ENCODE measurements at regions not wholly inside any gene's neighbourhood (a gene's known extent, or its start where the extent isn't known, plus 50 kb on each side); places are given as distances from the start of the nearest gene placed in this dataset.
"Not testable (repeated sequence)": the region's sequence is repeated elsewhere in the genome, so short reads cannot be mapped to it uniquely, and the experiment has no call there.

DNA sequence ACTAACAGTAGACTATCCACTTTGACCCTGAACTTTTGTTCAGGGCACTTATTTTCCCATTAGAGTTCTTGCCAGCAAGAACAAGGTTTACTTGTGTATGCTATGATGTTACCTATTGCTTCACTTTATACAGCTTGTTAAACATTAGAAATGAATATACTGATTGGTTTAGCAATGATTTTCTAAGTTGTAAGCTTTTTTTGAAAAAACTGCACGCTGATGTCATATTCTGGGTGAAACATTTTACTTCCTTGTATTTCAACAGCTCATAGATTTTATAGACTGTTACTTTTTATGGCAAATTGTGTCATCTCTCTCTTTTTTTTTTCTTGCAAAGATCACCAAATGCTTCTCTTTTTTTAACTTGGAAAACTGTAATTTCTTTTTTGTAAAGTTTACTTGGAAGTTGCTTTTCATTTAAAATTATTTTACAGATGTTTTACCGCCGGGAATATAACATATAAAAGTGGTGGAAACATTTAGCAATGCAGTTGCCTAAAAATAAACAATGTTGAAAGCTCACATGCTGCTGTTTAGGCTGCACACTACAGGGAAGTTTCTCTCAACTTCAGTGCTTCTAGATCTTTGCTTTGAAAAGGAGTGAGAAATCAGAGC lies 215.3 kb upstream of the NFIA start:
- Histone ChIP-seq H3K36me3 (no peaks in the 10 kb centered on the region), H3K9me3 (no peaks in the 10 kb centered on the region), H3K4me3 (no peak overlapping the region), H3K27me3 (peaks cover 3% of the 10 kb centered on the region; the same call in 1 of the 2 replicates)
- DNase-seq: no peak

DNA sequence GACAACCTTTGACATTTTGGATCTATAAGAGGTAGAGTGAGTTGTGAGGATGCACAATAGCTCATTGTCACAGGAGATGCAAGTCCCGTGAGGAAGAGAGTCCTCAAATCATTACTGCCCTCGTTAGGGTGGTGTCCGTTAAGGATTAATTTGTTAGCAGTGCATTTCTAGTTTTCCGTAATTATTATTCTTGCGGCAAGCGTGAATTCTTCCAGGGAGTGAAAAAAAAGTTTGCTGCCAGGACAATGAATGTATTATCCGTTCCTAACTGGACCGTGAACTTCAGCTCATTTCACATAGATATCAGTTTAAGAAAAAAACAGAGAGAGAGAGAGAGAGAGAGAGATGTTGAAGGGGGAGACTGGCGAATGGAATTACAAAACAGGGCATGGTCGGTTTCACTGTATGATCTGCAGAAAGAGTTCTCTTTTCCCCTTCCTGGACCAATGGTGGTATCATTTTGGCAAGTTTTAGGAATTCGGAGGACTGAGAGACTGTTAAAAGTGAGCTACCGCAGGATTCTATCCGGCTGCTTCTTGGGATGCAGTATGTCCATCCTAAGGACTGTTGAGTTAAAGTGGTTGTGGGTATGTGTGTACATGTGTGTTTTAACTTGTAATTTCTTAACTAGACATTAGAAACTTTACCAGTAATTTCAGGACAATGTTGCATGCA lies 216.0 kb upstream of the NFIA start:
- Histone ChIP-seq H3K4me3 (no peak overlapping the region), H3K27me3 (peaks cover 3% of the 10 kb centered on the region; the same call in 1 of the 2 replicates)

DNA sequence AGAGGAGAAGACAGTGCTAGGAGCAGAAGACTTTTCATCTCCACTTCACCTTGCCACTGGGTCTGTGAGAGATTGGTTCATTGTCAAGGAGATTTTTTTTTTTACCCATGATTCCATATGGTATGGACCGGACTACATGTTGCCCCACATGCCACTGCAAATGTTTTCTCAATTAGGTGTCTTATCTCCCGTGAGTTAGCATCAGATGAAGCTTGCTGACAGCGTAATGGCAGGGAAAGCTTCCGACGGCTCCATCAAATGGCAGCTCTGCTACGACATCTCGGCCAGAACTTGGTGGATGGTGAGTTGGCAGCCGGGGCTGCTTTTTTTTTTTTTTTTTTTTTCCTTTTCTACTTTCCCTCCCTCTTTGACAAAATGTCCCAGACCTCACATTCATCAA lies 217.2 kb upstream of the NFIA start:
- Histone ChIP-seq H3K36me3 (no peaks in the 10 kb centered on the region), H3K4me3 (no peak overlapping the region)

More for the DNA sequence above, 216.0 kb upstream of the NFIA start:
- Histone ChIP-seq H3K36me3 (no peaks in the 10 kb centered on the region), H3K9me3 (no peaks in the 10 kb centered on the region)
- no peak for DNase-seq

DNA sequence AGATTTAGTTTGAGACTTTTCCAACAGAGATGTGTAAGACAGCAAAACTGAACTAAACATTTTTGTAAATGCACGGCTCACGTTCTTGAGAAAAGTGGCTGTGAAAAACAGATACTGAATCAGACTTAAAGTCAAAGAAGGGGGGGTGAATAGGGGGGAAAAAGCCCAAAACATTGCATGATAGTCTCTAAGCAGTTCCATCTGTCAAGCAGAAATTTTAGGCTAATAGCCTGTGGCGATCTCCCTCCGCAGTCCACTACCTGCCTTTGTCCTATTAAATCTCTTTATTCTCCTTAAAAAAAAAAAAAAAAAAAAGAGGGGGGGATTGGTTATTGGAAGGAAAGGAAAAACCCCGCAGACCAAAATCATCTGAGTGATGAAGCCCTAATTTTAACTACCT lies 217.6 kb upstream of the NFIA start:
- Histone ChIP-seq H3K36me3 (no peaks in the 10 kb centered on the region), H3K4me3 (no peak overlapping the region), H3K9me3 (no peaks in the 10 kb centered on the region), H3K27me3 (peaks cover 3% of the 10 kb centered on the region; the same call in 1 of the 2 replicates)
- no peak for DNase-seq

More for the DNA sequence above, 217.2 kb upstream of the NFIA start:
- H3K27me3 ChIP-seq: peaks cover 3% of the 10 kb centered on the region; the same call in 1 of the 2 replicates
- no peak for DNase-seq
- no peaks in the 10 kb centered on the region for H3K9me3 ChIP-seq

DNA sequence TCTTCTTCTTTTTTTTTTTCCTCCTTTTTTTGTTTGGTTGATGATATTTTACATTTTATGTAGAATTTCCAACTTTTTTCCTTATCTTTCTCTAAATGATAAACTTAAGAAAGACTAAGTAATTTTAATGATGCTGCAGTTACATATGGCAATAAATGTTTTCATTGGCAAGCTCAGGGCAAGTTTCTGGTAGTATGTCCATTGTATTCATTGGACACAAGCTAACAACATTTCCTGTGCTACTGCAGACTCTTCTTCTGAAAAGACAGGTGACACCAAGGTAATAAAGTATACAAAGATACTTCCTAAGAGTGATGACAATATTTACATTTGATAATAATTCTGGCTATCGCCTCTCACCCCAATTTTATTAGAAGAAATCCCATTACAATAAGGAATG lies 219.2 kb upstream of the NFIA start:
- no peaks in the 10 kb centered on the region for H3K36me3 ChIP-seq
- no peak for DNase-seq
- H3K27me3 ChIP-seq: no peaks in the 10 kb centered on the region; the same call in 1 of the 2 replicates
- H3K4me3 ChIP-seq: no peak overlapping the region
- H3K9me3 ChIP-seq: no peaks in the 10 kb centered on the region

DNA sequence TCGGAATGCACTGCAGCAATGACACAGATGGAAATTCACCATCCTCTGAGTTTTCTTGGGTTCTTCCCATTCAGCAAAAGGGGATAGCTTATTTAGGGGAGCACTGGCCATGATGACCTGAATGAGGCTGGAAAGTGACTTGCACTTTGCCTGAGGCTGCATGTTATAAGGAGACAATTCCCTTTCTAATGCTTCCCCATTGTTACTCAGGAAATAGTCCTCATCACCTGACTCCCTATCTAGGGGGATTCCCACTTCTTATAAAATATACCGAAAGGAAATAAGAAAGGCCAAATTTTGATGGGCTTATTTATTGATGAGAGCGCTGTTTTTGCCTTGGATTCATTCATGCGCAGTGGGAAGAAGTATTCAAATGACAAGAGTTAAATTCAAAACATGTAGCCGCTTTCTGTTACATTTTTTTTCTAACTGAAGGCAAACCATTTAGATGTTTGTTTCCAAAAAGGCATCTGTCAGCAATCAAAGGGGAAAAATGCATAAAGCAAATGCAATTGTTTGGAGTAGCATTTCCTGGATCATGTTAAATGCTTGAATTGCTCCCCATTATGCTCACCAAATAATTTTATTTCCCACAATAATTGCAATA lies 220.3 kb upstream of the NFIA start:
- Histone ChIP-seq H3K27me3 (no peaks in the 10 kb centered on the region), H3K9me3 (no peaks in the 10 kb centered on the region), H3K4me3 (no peak overlapping the region), H3K36me3 (no peaks in the 10 kb centered on the region)
- no peak for DNase-seq

DNA sequence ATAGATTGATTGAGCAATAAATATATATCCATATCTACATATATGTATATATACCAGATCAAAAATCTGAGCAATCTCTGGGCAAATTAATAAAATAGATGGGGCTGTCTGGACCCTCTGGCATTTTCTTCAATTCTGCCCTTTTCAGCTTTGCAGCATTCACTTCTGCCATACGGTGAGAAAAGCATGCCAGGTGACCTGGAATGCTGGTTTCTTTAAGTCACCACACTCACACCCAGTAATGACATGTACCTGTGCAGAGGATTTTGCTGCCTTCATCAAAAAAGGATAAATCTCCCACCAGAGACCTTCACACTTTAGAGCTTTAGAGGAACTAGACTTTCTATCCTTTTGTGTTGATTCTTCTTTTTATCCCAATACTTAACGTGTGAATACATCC lies 223.2 kb upstream of the NFIA start:
- Histone ChIP-seq H3K9me3 (no peaks in the 10 kb centered on the region), H3K36me3 (no peaks in the 10 kb centered on the region), H3K4me3 (no peak overlapping the region), H3K27me3 (no peaks in the 10 kb centered on the region)
- no peak for DNase-seq

DNA sequence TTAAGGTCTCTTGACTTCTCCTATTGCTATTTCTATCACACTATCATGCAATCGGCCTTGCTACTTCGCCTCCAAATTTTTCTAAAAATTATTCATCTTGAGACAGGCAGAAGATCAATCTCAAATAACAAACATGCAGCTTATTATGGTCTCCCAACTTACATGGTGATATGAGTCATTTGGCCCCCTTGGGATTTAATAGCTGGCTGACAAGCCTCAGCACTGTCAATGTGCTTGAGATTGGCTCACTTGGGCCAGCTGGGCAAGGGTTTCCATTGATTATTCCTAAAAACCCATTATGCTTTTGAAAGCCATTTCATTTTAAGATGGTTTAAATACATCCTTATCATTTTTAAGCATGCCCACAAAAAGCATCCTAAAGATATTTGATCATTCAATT lies 224.5 kb upstream of the NFIA start:
- Histone ChIP-seq H3K27me3 (no peaks in the 10 kb centered on the region), H3K36me3 (no peaks in the 10 kb centered on the region), H3K9me3 (no peaks in the 10 kb centered on the region), H3K4me3 (no peak overlapping the region)
- no peak for DNase-seq

DNA sequence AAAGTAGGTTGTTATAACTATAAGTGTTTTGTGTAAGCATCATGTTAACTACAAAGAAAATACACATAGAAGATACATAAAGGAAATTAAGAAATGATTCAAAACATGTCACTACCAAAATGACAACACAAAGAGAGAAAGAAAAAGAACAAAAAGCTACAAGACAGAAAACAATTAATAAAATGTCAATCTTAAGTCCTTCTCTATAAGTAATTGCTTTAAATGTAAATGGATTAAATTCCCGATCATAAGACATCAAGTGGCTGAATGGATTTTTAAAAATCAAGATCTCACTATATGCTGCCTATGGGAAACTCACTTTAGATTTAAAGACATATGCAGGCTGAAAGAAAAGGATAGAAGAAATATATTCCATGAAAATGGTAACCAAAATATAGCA lies 232.3 kb upstream of the NFIA start:
- Histone ChIP-seq H3K36me3 (no peaks in the 10 kb centered on the region), H3K9me3 (no peaks in the 10 kb centered on the region; the same call in 1 of the 2 replicates), H3K4me3 (no peak overlapping the region), H3K27me3 (no peaks in the 10 kb centered on the region)
- DNase-seq: no peak

DNA sequence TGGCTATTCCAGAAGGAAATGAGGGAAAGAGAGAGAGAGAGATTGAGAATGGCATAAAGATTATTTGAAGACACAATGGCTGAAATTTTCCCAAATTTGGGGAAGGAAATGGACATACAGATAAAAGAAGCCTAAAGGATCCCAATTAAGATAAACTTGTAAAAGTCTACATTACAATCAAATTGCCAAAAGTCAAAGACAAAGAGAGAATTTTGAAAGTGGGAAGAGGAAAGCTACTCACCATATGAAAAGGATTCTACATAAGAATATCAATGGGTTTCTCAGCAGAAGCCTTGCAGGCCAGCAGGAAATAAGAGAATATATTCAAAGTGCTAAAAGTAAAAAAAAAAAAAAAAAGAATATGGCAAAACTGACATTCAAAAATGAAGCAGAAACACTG lies 233.0 kb upstream of the NFIA start:
- no peak for DNase-seq
- Histone ChIP-seq H3K36me3 (no peaks in the 10 kb centered on the region), H3K4me3 (no peak overlapping the region), H3K9me3 (no peaks in the 10 kb centered on the region; the same call in 1 of the 2 replicates), H3K27me3 (no peaks in the 10 kb centered on the region)

DNA sequence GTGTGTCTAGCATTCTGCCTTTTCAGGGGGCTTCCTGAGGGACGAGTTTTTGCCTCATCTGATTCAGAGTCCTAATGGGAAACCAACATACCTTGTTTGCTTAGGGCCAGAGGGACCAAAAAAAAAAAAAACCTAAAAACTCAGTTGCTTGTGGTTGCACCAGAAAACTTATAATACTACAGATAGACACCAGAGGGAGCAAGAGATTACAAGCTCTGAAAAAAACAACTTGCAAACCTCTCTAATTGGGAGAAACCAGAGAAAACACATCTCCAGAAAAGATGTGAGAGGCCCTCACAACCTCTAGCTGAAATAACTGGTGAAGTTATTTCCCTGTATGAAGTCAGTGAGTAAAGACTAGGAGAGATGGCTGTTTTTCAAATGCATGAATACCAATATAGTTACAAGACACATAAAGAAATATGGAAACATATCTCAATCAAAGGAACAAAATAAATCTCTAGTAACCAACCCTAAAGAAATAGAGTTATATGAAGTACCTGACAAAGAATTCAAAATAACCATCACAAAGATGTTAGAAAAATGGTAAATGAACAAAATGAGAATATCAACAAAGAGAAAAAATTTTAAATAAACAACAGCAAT lies 233.7 kb upstream of the NFIA start:
- DNase-seq: no peak
- Histone ChIP-seq H3K27me3 (no peaks in the 10 kb centered on the region), H3K9me3 (no peaks in the 10 kb centered on the region; the same call in 1 of the 2 replicates), H3K36me3 (no peaks in the 10 kb centered on the region), H3K4me3 (no peak overlapping the region)

DNA sequence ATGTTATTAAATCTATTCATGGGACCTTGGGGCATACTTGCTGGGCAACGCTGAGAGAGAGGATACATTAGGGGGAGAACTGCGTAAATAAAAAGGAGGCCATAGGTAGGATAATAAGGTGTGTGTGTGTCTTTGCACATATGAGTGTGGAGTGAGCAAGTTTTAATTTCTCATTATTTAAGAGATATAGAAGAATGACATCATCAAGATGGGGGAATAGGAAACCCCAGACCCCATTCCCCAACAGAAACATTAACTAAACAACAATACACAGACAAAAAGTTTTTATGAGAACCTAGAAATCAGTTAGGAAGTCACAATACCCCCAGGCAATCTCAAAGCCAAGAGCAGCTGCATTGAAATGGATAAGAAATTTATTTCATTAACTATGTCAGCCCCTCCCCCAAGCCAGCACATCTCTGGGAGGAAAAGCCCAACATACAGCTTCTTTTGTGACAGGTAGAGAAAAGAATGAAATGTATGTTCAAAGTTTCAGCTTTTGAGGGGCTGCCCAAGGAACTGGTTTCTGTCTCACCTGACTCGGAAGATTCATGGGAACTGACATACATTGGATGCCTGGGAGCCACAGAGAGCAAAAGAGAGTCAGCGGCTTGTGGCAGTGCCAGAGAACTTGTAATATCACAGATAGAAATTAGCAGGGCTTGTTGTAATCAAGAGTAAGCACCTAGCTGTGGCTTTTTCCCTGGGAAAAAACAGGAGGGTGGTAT lies 234.3 kb upstream of the NFIA start:
- Histone ChIP-seq H3K27me3 (no peaks in the 10 kb centered on the region), H3K4me3 (no peak overlapping the region), H3K9me3 (no peaks in the 10 kb centered on the region; the same call in 1 of the 2 replicates), H3K36me3 (no peaks in the 10 kb centered on the region)
- no peak for DNase-seq

DNA sequence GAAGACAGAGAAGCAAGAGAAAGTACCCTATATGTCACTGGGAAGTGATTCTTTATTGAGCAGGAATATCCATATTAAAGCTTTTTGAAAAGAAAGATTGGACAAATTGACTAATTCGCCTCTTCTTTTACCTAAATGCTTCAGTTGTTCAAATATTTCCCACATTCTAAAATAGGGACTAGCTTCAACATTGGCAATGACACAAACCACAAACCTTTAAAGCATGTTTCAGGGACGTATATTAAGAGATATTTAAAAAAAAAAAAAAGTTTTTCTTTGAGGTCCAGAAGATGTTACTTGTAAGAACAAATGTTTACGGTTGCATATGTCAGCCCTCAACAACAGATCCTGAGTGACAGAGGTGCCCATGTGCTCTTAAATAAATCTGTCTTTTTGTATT lies 235.0 kb upstream of the NFIA start:
- Histone ChIP-seq H3K27me3 (no peaks in the 10 kb centered on the region), H3K4me3 (no peak overlapping the region), H3K9me3 (no peaks in the 10 kb centered on the region; the same call in 1 of the 2 replicates), H3K36me3 (no peaks in the 10 kb centered on the region)
- no peak for DNase-seq

DNA sequence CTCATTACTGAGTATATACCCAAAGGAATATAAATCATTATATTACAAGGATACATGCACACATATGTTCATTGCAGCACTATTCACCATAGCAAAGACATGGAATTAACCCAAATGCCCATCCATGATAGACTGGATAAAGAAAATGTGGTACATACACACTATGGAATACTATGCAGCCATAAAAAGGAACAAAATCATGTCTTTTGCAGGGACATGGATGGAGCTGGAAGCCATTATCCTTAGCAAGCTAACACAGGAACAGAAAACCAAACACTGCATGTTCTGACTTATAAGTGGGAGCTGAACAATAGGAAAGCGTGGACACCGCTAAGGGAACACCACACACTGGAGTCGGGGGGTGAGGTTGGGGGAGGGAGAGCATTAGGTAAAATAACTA lies 236.7 kb upstream of the NFIA start:
- not testable (repeated sequence) for H3K27me3 ChIP-seq, H3K36me3 ChIP-seq, DNase-seq, H3K9me3 ChIP-seq, H3K4me3 ChIP-seq

DNA sequence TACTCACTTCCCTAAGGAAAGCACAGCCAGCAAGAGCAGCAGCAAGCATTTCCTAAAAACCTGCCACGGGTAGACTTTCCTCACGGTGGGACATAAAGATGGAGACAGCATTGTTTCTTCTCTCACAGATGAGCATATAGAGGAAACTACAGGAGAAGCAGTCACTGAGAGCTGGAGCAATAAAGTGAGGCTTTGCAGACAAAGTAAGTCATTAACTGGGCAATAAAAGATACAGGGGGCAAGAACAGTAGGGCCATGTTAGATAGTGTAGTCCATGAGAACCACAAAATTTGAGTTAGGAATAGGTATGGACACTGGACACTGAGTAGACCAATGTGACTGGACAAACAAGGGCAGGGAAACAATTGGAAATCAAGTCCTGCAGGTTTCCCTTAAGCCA lies 240.1 kb upstream of the NFIA start:
- Histone ChIP-seq H3K27me3 (no peaks in the 10 kb centered on the region), H3K9me3 (no peaks in the 10 kb centered on the region), H3K4me3 (no peak overlapping the region), H3K36me3 (no peaks in the 10 kb centered on the region)
- DNase-seq: no peak

DNA sequence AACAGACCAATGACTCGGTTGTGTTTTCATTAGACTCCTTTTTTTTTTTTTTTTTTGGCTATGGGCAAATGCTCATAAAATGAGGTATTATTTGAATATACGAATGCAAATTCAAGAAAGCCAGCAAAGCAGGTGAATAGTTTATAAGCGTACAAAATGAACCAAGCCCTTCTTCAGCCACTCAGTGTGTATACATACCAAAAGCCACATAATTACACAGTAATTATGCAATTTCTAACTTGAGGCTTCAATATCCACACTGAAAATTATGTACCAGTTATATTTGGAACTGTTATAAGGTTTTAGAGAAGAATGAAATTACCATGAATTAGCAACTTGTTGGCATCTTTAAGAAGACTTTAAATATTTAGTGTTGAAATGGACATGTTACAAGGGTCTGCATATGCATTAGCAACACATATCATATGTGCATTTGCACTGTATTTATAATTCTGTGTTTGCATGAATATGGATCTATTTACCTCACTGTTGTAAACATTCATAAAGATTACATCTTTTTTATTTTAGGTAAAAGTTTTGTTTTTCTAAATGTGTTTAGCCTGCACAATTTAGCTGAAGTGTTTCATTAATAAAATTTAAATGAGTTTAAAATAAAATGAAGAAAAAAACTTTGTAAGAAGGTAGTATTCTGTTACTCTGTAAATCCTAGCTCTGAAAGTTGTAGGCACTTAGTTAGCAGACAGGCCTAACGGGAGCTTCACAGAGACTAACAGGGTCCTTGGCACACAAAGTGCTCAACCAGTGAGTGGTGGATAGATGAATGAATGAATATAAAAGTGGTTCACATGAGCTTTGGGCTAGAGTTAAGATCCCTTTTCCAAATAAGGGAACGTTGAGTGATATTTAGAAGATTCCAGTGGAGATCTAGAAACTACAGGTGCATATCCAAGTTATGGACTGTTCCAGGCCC lies 241.0 kb upstream of the NFIA start:
- no peaks in the 10 kb centered on the region for H3K9me3 ChIP-seq

More for the DNA sequence above, 241.0 kb upstream of the NFIA start:
- no peak for DNase-seq
- no peaks in the 10 kb centered on the region for H3K36me3 ChIP-seq
- no peak overlapping the region for H3K4me3 ChIP-seq
- no peaks in the 10 kb centered on the region for H3K27me3 ChIP-seq

Data from MG63 (cell line).